ENCODE measurements at regions not wholly inside any gene's neighbourhood (a gene's known extent, or its start where the extent isn't known, plus 50 kb on each side); places are given as distances from the start of the nearest gene placed in this dataset.
"Not testable (repeated sequence)": the region's sequence is repeated elsewhere in the genome, so short reads cannot be mapped to it uniquely, and the experiment has no call there.

GRCh38 chr21:10427277-10427676, 94.1 kb upstream of the TPTE start:
- not testable (repeated sequence) for ATAC-seq (ENCODE audit: insufficient read depth, low read depth); H3K27me3 ChIP-seq (ENCODE audit: insufficient read depth, low read length, poor library complexity); H3K4me1 ChIP-seq (ENCODE audit: insufficient read depth, low read length); H3K79me2 ChIP-seq (ENCODE audit: insufficient read depth, low read length); DNase-seq; H3K9ac ChIP-seq (ENCODE audit: low read depth, low read length); H3K4me3 ChIP-seq (ENCODE audit: low read depth in 1 of 2, low read length in 2 of 2); H4K20me1 ChIP-seq (ENCODE audit: insufficient read depth, low read length); H3K4me2 ChIP-seq (ENCODE audit: insufficient read depth, low read length); H3K27ac ChIP-seq (ENCODE audit: low read length); H2AFZ ChIP-seq (ENCODE audit: low read depth, low read length); H3K36me3 ChIP-seq (ENCODE audit: insufficient read depth, low read length)
- H3K9me3 ChIP-seq (ENCODE audit: insufficient read depth, low read length, severe bottlenecking) = peaks cover 48% of the 10 kb centered on the region

- not testable (repeated sequence) for H3K9ac ChIP-seq (ENCODE audit: low read depth, low read length); H3K79me2 ChIP-seq (ENCODE audit: insufficient read depth, low read length); ATAC-seq (ENCODE audit: insufficient read depth, low read depth); H4K20me1 ChIP-seq (ENCODE audit: insufficient read depth, low read length); H3K4me1 ChIP-seq (ENCODE audit: insufficient read depth, low read length); H3K4me2 ChIP-seq (ENCODE audit: insufficient read depth, low read length); DNase-seq; H3K27ac ChIP-seq (ENCODE audit: low read length); H3K27me3 ChIP-seq (ENCODE audit: insufficient read depth, low read length, poor library complexity); H2AFZ ChIP-seq (ENCODE audit: low read depth, low read length); H3K36me3 ChIP-seq (ENCODE audit: insufficient read depth, low read length); H3K4me3 ChIP-seq (ENCODE audit: low read depth in 1 of 2, low read length in 2 of 2)
- H3K9me3 ChIP-seq (ENCODE audit: insufficient read depth, low read length, severe bottlenecking) = peaks cover 44% of the 10 kb centered on the region
Observed at GRCh38 chr21:10428981-10429534, 92.3 kb upstream of the TPTE start.

GRCh38 chr21:10430005-10430404, 91.4 kb upstream of the TPTE start:
- no peak for DNase-seq
- H3K36me3 ChIP-seq (ENCODE audit: insufficient read depth, low read length) = no peaks in the 10 kb centered on the region
- H3K9me3 ChIP-seq (ENCODE audit: insufficient read depth, low read length, severe bottlenecking) = peaks cover 38% of the 10 kb centered on the region
- H3K79me2 ChIP-seq (ENCODE audit: insufficient read depth, low read length) = no peaks in the 10 kb centered on the region
- no peak for TF ChIP-seq EZH2 (IDR thresholded peaks at IDR 0.05; ENCODE audit: borderline replicate concordance, low read depth, low read length, severe bottlenecking)
- TF ChIP-seq, protein P1, sequence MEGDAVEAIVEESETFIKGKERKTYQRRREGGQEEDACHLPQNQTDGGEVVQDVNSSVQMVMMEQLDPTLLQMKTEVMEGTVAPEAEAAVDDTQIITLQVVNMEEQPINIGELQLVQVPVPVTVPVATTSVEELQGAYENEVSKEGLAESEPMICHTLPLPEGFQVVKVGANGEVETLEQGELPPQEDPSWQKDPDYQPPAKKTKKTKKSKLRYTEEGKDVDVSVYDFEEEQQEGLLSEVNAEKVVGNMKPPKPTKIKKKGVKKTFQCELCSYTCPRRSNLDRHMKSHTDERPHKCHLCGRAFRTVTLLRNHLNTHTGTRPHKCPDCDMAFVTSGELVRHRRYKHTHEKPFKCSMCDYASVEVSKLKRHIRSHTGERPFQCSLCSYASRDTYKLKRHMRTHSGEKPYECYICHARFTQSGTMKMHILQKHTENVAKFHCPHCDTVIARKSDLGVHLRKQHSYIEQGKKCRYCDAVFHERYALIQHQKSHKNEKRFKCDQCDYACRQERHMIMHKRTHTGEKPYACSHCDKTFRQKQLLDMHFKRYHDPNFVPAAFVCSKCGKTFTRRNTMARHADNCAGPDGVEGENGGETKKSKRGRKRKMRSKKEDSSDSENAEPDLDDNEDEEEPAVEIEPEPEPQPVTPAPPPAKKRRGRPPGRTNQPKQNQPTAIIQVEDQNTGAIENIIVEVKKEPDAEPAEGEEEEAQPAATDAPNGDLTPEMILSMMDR (IDR thresholded peaks at IDR 0.05; ENCODE audit: borderline replicate concordance, extremely low read depth, low read length, poor library complexity, severe bottlenecking) = no peak
- no peak overlapping the region for H3K4me2 ChIP-seq (ENCODE audit: insufficient read depth, low read length)
- ATAC-seq (ENCODE audit: insufficient read depth, low read depth) = peak; percentile 29; the same call in 2 of the 3 replicates
- no peak overlapping the region for H3K27ac ChIP-seq (ENCODE audit: low read length)
- no peaks in the 10 kb centered on the region for H4K20me1 ChIP-seq (ENCODE audit: insufficient read depth, low read length)
- H3K9ac ChIP-seq (ENCODE audit: low read depth, low read length) = no peak overlapping the region
- H3K4me3 ChIP-seq (ENCODE audit: low read depth in 1 of 2, low read length in 2 of 2) = no peak overlapping the region
- H3K4me1 ChIP-seq (ENCODE audit: insufficient read depth, low read length) = no peaks in the 10 kb centered on the region
- H3K27me3 ChIP-seq (ENCODE audit: insufficient read depth, low read length, poor library complexity) = no peaks in the 10 kb centered on the region
- no peak overlapping the region for H2AFZ ChIP-seq (ENCODE audit: low read depth, low read length)

DNA sequence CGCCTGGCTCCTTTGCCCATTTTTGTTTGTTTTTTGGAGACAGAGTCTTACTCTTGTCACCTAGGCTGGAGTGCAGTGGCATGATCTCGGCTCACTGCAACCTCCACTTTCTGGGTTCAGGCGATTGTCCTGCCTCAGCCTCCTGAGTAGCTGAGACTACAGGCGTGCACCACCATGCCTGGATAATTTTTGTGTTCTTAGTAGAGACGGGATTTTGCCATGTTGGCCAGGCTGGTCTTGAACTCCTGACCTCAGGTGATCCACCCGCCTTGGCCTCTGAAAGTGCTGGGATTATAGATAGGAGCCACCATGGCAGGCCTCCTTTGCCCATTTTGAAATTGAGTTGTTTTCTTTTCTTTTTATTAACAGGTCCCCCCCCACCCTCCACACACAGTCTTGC, 89.4 kb upstream of the TPTE start:
- H3K27ac ChIP-seq (ENCODE audit: low read length); H3K36me3 ChIP-seq (ENCODE audit: insufficient read depth, low read length); DNase-seq; H4K20me1 ChIP-seq (ENCODE audit: insufficient read depth, low read length); H3K27me3 ChIP-seq (ENCODE audit: insufficient read depth, low read length, poor library complexity); H2AFZ ChIP-seq (ENCODE audit: low read depth, low read length); ATAC-seq (ENCODE audit: insufficient read depth, low read depth); H3K9ac ChIP-seq (ENCODE audit: low read depth, low read length); H3K79me2 ChIP-seq (ENCODE audit: insufficient read depth, low read length); H3K4me3 ChIP-seq (ENCODE audit: low read depth in 1 of 2, low read length in 2 of 2); H3K4me1 ChIP-seq (ENCODE audit: insufficient read depth, low read length); H3K4me2 ChIP-seq (ENCODE audit: insufficient read depth, low read length): not testable (repeated sequence)
- peaks cover 27% of the 10 kb centered on the region for H3K9me3 ChIP-seq (ENCODE audit: insufficient read depth, low read length, severe bottlenecking)

DNA sequence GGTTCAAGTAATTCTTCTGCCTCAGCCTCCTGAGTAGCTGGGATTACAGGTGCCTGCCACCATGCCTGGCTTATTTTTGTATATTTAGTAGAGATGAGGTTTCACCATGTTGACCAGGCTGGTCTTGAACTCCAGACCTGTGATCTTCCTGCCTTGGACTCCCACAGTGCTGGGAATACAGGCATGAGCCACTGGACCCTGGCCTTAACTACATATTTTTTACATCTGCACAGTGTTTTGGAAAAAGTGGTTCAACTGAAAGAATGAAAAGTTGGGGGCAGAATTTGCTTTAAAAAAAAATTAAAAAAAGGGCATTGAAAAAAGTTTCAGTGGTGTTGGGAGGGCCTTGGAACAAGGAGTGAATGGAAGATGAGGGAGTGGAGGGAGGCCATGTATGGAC, 88.9 kb upstream of the TPTE start:
- not testable (repeated sequence) for H2AFZ ChIP-seq (ENCODE audit: low read depth, low read length); H3K4me2 ChIP-seq (ENCODE audit: insufficient read depth, low read length); H3K4me1 ChIP-seq (ENCODE audit: insufficient read depth, low read length); DNase-seq; ATAC-seq (ENCODE audit: insufficient read depth, low read depth); H3K27me3 ChIP-seq (ENCODE audit: insufficient read depth, low read length, poor library complexity); H3K36me3 ChIP-seq (ENCODE audit: insufficient read depth, low read length); H3K4me3 ChIP-seq (ENCODE audit: low read depth in 1 of 2, low read length in 2 of 2); H3K79me2 ChIP-seq (ENCODE audit: insufficient read depth, low read length); H3K9ac ChIP-seq (ENCODE audit: low read depth, low read length); H3K27ac ChIP-seq (ENCODE audit: low read length); H4K20me1 ChIP-seq (ENCODE audit: insufficient read depth, low read length)
- peaks cover 23% of the 10 kb centered on the region for H3K9me3 ChIP-seq (ENCODE audit: insufficient read depth, low read length, severe bottlenecking)

GRCh38 chr21:10437977-10438376, 83.4 kb upstream of the TPTE start:
- not testable (repeated sequence) for H3K4me2 ChIP-seq (ENCODE audit: insufficient read depth, low read length); H3K4me1 ChIP-seq (ENCODE audit: insufficient read depth, low read length); H3K27me3 ChIP-seq (ENCODE audit: insufficient read depth, low read length, poor library complexity); H3K36me3 ChIP-seq (ENCODE audit: insufficient read depth, low read length); ATAC-seq (ENCODE audit: insufficient read depth, low read depth); H3K27ac ChIP-seq (ENCODE audit: low read length); H2AFZ ChIP-seq (ENCODE audit: low read depth, low read length); H4K20me1 ChIP-seq (ENCODE audit: insufficient read depth, low read length); H3K9ac ChIP-seq (ENCODE audit: low read depth, low read length); H3K4me3 ChIP-seq (ENCODE audit: low read depth in 1 of 2, low read length in 2 of 2); DNase-seq; H3K79me2 ChIP-seq (ENCODE audit: insufficient read depth, low read length)
- H3K9me3 ChIP-seq (ENCODE audit: insufficient read depth, low read length, severe bottlenecking) = peaks cover 20% of the 10 kb centered on the region

DNA sequence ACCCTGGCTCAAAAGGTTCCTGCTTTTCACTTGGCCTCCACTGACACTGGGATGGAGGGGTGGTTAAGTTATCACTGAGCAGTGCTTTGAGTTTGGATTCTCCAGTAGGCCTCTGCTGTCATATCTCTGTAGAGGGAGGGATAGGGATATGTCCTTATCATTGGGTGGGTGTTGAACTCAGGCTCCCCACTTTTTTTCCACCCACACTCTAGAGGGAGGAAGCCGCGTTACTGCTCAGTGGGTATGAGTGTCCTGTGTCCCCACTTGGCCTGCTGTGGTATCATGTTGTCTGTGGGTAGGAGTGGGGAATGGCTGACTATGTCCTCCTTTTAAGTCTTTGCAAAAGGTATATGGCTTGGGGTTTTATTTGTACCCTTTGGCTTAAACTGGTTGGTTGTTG, 80.7 kb upstream of the TPTE start:
- not testable (repeated sequence) for H3K27ac ChIP-seq (ENCODE audit: low read length); H2AFZ ChIP-seq (ENCODE audit: low read depth, low read length); H3K9ac ChIP-seq (ENCODE audit: low read depth, low read length); H3K4me1 ChIP-seq (ENCODE audit: insufficient read depth, low read length); DNase-seq; H4K20me1 ChIP-seq (ENCODE audit: insufficient read depth, low read length); H3K27me3 ChIP-seq (ENCODE audit: insufficient read depth, low read length, poor library complexity); H3K79me2 ChIP-seq (ENCODE audit: insufficient read depth, low read length); H3K36me3 ChIP-seq (ENCODE audit: insufficient read depth, low read length); H3K4me3 ChIP-seq (ENCODE audit: low read depth in 1 of 2, low read length in 2 of 2); H3K4me2 ChIP-seq (ENCODE audit: insufficient read depth, low read length)
- ATAC-seq (ENCODE audit: insufficient read depth, low read depth) = peak; percentile 48; the same call in 1 of the 3 replicates
- H3K9me3 ChIP-seq (ENCODE audit: insufficient read depth, low read length, severe bottlenecking) = peaks cover 20% of the 10 kb centered on the region
